ENCODE measurements at regions not wholly inside any gene's neighbourhood (a gene's known extent, or its start where the extent isn't known, plus 50 kb on each side); places are given as distances from the start of the nearest gene placed in this dataset.
"Not testable (repeated sequence)": the region's sequence is repeated elsewhere in the genome, so short reads cannot be mapped to it uniquely, and the experiment has no call there.

GRCh38 chr12:54799966-54800365 lies 54.4 kb upstream of the MUCL1 start:
- CTCF ChIA-PET; H3K4me3 Mint-ChIP-seq; ATAC-seq; DNase-seq; H3K27ac Mint-ChIP-seq; H3K9me3 Mint-ChIP-seq (ENCODE audit: low read depth); H3K27me3 Mint-ChIP-seq; H3K4me1 Mint-ChIP-seq; H3K36me3 Mint-ChIP-seq: not testable (repeated sequence)

- peaks cover 4% of the 10 kb centered on the region for H3K27me3 Mint-ChIP-seq
- DNase-seq (no peak), ATAC-seq (no peak)
- no peaks in the 10 kb centered on the region for H3K9me3 Mint-ChIP-seq (ENCODE audit: low read depth)
- H3K4me3 Mint-ChIP-seq = no peak overlapping the region
- CTCF ChIA-PET = no interaction called here
- H3K27ac Mint-ChIP-seq = no peak overlapping the region
- H3K36me3 Mint-ChIP-seq = no peaks in the 10 kb centered on the region
- no peaks in the 10 kb centered on the region for H3K4me1 Mint-ChIP-seq
These were observed 55.7 kb upstream of the MUCL1 start for GRCh38 chr12:54798651-54799050.

- Mint-ChIP-seq H3K27ac (no peak overlapping the region), H3K36me3 (no peaks in the 10 kb centered on the region), H3K4me3 (no peak overlapping the region), H3K27me3 (peaks cover 4% of the 10 kb centered on the region), H3K9me3 (ENCODE audit: low read depth) (no peaks in the 10 kb centered on the region), H3K4me1 (no peaks in the 10 kb centered on the region)
- CTCF ChIA-PET = no interaction called here
- ATAC-seq = no peak
- DNase-seq = no peak
These were observed 57.3 kb upstream of the MUCL1 start for GRCh38 chr12:54796991-54797390.

- Mint-ChIP-seq H3K36me3 (no peaks in the 10 kb centered on the region), H3K27me3 (peaks cover 4% of the 10 kb centered on the region), H3K27ac (no peak overlapping the region), H3K4me3 (no peak overlapping the region), H3K9me3 (ENCODE audit: low read depth) (no peaks in the 10 kb centered on the region), H3K4me1 (no peaks in the 10 kb centered on the region)
- DNase-seq = no peak
- CTCF ChIA-PET = no interaction called here
- ATAC-seq = no peak
These were observed 58.7 kb upstream of the MUCL1 start for GRCh38 chr12:54795644-54796043.

GRCh38 chr12:54786081-54786480 lies 68.2 kb upstream of the MUCL1 start:
- Mint-ChIP-seq H3K36me3 (peaks cover 1% of the 10 kb centered on the region), H3K4me1 (no peaks in the 10 kb centered on the region), H3K9me3 (ENCODE audit: low read depth) (peaks cover 9% of the 10 kb centered on the region), H3K27me3 (peaks cover 4% of the 10 kb centered on the region), H3K27ac (no peak overlapping the region), H3K4me3 (no peak overlapping the region)
- CTCF ChIA-PET = no interaction called here
- DNase-seq (no peak), ATAC-seq (no peak)

- no peak overlapping the region for H3K27ac Mint-ChIP-seq
These were observed 70.2 kb upstream of the MUCL1 start for GRCh38 chr12:54784115-54784514.

GRCh38 chr12:54777031-54777430 lies 77.3 kb upstream of the MUCL1 start:
- not testable (repeated sequence) for H3K36me3 Mint-ChIP-seq; DNase-seq; H3K4me3 Mint-ChIP-seq; H3K9me3 Mint-ChIP-seq (ENCODE audit: low read depth); H3K27ac Mint-ChIP-seq; ATAC-seq; H3K4me1 Mint-ChIP-seq
- CTCF ChIA-PET = interaction anchor here (1.4 kb wide), 1 partner anchor 52 kb away, joined by 3 read pairs; no protein-coding TSS in a partner anchor
- H3K27me3 Mint-ChIP-seq = peaks cover 13% of the 10 kb centered on the region

More at GRCh38 chr12:54784115-54784514, 70.2 kb upstream of the MUCL1 start:
- CTCF ChIA-PET = interaction anchor here (1.4 kb wide), 1 partner anchor 33 kb away, joined by 3 read pairs; no protein-coding TSS in a partner anchor
- H3K9me3 Mint-ChIP-seq (ENCODE audit: low read depth) = peaks cover 9% of the 10 kb centered on the region
- ATAC-seq (no peak), DNase-seq (no peak)
- no peaks in the 10 kb centered on the region for H3K4me1 Mint-ChIP-seq
- no peak overlapping the region for H3K4me3 Mint-ChIP-seq
- H3K27me3 Mint-ChIP-seq = peaks cover 9% of the 10 kb centered on the region
- peaks cover 1% of the 10 kb centered on the region for H3K36me3 Mint-ChIP-seq

GRCh38 chr12:54773593-54773992 lies 80.7 kb upstream of the MUCL1 start:
- ATAC-seq (no peak), DNase-seq (no peak)
- Mint-ChIP-seq H3K9me3 (ENCODE audit: low read depth) (peaks cover 2% of the 10 kb centered on the region), H3K4me1 (no peaks in the 10 kb centered on the region), H3K36me3 (no peaks in the 10 kb centered on the region), H3K27ac (no peak overlapping the region), H3K4me3 (no peak overlapping the region), H3K27me3 (peaks cover 6% of the 10 kb centered on the region)
- CTCF ChIA-PET = interaction anchor here (1.1 kb wide), 2 partner anchors 22 to 71 kb away, joined by 3 read pairs; no protein-coding TSS in a partner anchor

GRCh38 chr12:54765652-54766051 lies 88.7 kb upstream of the MUCL1 start:
- Mint-ChIP-seq H3K36me3 (peaks cover 9% of the 10 kb centered on the region), H3K4me3 (peak overlapping the region; percentile 12), H3K4me1 (peaks cover 6% of the 10 kb centered on the region), H3K27me3 (no peaks in the 10 kb centered on the region), H3K27ac (peak overlapping the region; percentile 44), H3K9me3 (ENCODE audit: low read depth) (no peaks in the 10 kb centered on the region)
- ATAC-seq (no peak), DNase-seq (no peak)
- CTCF ChIA-PET = interaction anchor here (0.7 to 0.9 kb wide), 2 partner anchors 227 to 806 kb away, joined by 4 read pairs; partner anchors contain the start of gene OR2AP1

GRCh38 chr12:54762390-54762789 lies 91.9 kb upstream of the MUCL1 start:
- ATAC-seq (no peak), DNase-seq (no peak)
- Mint-ChIP-seq H3K4me1 (peaks cover 13% of the 10 kb centered on the region), H3K27me3 (no peaks in the 10 kb centered on the region), H3K27ac (no peak overlapping the region), H3K9me3 (ENCODE audit: low read depth) (peaks cover 7% of the 10 kb centered on the region), H3K36me3 (peaks cover 15% of the 10 kb centered on the region), H3K4me3 (no peak overlapping the region)
- CTCF ChIA-PET = interaction anchor here (1.3 to 1.9 kb wide), 2 partner anchors 13 to 310 kb away, joined by 4 to 9 read pairs; no protein-coding TSS in a partner anchor

GRCh38 chr12:54759751-54760150 lies 94.6 kb upstream of the MUCL1 start:
- Mint-ChIP-seq H3K4me1 (peaks cover 8% of the 10 kb centered on the region), H3K4me3 (no peak overlapping the region), H3K27me3 (peaks cover 4% of the 10 kb centered on the region), H3K9me3 (ENCODE audit: low read depth) (peaks cover 7% of the 10 kb centered on the region), H3K36me3 (peaks cover 8% of the 10 kb centered on the region), H3K27ac (no peak overlapping the region)
- DNase-seq (no peak), ATAC-seq (peak; percentile 61)
- CTCF ChIA-PET = interaction anchor here (0.9 to 2.9 kb wide), 15 partner anchors 8 to 383 kb away, joined by 3 to 20 read pairs (median 5); no protein-coding TSS in a partner anchor

GRCh38 chr12:54751493-54751892 lies 102.8 kb upstream of the MUCL1 start:
- Mint-ChIP-seq H3K4me3 (no peak overlapping the region), H3K27me3 (peaks cover 9% of the 10 kb centered on the region), H3K36me3 (no peaks in the 10 kb centered on the region), H3K27ac (no peak overlapping the region), H3K4me1 (peaks cover 21% of the 10 kb centered on the region), H3K9me3 (ENCODE audit: low read depth) (no peaks in the 10 kb centered on the region)
- ATAC-seq (no peak), DNase-seq (no peak)
- CTCF ChIA-PET = interaction anchor here (1.1 to 4.5 kb wide), 5 partner anchors 8 to 322 kb away, joined by 3 to 87 read pairs (median 7); partner anchors contain the start of gene MUCL1

- H3K27me3 Mint-ChIP-seq = peaks cover 5% of the 10 kb centered on the region
- peak overlapping the region; percentile 67 for H3K27ac Mint-ChIP-seq
- CTCF ChIA-PET = interaction anchor here (0.6 to 4.5 kb wide), 44 partner anchors 7 to 439 kb away, joined by 3 to 87 read pairs (median 5); partner anchors contain the start of genes MUCL1 and TESPA1
- ATAC-seq = peak; percentile 96
- H3K36me3 Mint-ChIP-seq = peaks cover 8% of the 10 kb centered on the region
- H3K4me1 Mint-ChIP-seq = peaks cover 21% of the 10 kb centered on the region
- peak overlapping the region; percentile 39 for H3K4me3 Mint-ChIP-seq
- DNase-seq = peak; percentile 53
- H3K9me3 Mint-ChIP-seq (ENCODE audit: low read depth) = no peaks in the 10 kb centered on the region
These were observed 101.1 kb upstream of the DCD start for GRCh38 chr12:54749191-54749818.

- Mint-ChIP-seq H3K4me1 (peaks cover 43% of the 10 kb centered on the region), H3K27ac (no peak overlapping the region), H3K36me3 (peaks cover 27% of the 10 kb centered on the region), H3K27me3 (no peaks in the 10 kb centered on the region), H3K9me3 (ENCODE audit: low read depth) (no peaks in the 10 kb centered on the region), H3K4me3 (no peak overlapping the region)
- CTCF ChIA-PET = interaction anchor here (1.0 to 2.8 kb wide), 5 partner anchors 15 to 324 kb away, joined by 3 to 10 read pairs (median 5); no protein-coding TSS in a partner anchor
- ATAC-seq (no peak), DNase-seq (no peak)
These were observed 96.4 kb upstream of the DCD start for GRCh38 chr12:54744590-54744989.

Measured in activated CD8-positive, alpha-beta memory T cell treated with anti-CD3 and anti-CD28 coated beads, Interleukin-2, amount 10 ng/mL, durations not matched to agents 7 days and 5 days (primary cell).